GM12874 (cell line): ENCODE measurements at regions not wholly inside any gene's neighbourhood (a gene's known extent, or its start where the extent isn't known, plus 50 kb on each side); places are given as distances from the start of the nearest gene placed in this dataset.

Experiments
- TF ChIP-seq, protein P1 (sequence below): IDR thresholded peaks from 2 replicates; pipeline ENCODE4 v1.5.1; 2011; ENCODE audit warnings: low read depth, mild to moderate bottlenecking, control low read depth, low read length, moderate library complexity; ENCODE audit not compliant: insufficient read depth

DNA sequence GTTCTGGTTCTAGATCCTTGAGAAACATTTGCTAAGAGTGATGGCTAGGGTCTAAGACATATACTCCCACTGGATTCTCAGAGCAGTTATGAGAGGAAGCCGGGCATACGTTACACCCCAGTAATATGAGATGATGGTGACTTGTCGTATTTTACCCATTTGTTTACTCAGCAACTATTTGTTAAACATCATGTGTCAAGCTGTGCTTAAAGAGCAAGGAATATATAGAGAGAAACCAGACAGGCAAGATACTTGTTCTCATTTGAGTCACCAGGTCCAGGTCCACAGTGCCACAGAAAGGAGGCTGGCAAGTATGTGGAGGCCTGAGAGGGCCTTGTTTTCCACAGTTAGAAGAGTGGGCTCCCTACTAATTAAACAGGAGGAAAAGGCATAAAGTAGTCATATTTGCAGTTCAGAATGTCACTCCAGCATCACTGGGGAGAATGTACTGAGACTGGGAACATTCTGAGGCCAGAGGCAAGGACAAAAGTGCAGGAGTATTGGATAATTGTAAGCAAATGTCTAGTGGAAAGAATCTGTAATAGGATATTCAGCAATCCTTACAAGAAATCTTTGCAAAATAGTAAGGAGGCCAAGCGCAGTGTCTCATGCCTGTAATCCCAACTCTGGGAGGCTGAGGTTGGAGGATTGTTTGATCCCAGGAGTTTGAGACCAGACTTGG lies 142.2 kb downstream of the IRS2 start:
- TF ChIP-seq, protein P1, sequence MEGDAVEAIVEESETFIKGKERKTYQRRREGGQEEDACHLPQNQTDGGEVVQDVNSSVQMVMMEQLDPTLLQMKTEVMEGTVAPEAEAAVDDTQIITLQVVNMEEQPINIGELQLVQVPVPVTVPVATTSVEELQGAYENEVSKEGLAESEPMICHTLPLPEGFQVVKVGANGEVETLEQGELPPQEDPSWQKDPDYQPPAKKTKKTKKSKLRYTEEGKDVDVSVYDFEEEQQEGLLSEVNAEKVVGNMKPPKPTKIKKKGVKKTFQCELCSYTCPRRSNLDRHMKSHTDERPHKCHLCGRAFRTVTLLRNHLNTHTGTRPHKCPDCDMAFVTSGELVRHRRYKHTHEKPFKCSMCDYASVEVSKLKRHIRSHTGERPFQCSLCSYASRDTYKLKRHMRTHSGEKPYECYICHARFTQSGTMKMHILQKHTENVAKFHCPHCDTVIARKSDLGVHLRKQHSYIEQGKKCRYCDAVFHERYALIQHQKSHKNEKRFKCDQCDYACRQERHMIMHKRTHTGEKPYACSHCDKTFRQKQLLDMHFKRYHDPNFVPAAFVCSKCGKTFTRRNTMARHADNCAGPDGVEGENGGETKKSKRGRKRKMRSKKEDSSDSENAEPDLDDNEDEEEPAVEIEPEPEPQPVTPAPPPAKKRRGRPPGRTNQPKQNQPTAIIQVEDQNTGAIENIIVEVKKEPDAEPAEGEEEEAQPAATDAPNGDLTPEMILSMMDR, result no peak

DNA sequence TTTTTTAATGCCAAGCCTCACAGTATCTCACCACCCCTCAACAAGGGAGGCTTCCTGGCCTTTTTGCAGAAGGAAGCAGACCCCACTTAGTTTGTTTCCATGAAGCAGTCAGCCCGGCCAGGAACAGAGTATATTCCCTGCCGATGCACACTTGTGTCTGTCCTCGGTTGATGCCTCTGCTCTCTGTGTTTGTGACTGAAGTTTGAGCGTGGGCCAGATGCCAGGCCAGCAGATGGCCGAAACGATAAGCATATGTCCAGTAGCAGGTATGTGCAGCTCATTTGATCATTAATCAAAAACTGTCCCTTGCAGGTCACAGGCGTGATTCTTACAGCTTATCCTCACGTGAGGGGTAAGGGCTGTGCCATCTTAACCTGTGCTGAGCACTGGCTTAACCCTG lies 144.0 kb downstream of the IRS2 start:
- TF ChIP-seq, protein P1, result no peak

DNA sequence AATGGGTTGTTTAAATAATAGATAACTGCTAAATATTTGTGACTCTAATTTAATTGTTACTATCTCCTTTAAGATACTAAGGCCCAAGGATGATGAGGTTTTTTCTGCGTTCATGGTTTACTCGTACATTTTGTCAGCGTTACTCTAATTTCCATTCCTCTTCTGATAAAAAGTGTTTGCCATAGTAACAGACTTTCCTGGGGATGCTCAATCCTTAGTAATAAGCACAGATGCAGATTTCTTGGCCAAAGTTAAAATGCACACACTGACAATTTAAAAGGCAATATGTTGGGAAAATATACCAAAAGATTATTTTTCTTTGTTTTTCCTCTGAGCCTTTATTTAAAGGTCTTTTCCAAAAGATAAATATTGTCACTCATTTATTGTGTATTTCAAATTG lies 149.6 kb downstream of the IRS2 start:
- TF ChIP-seq, protein P1, result no peak

DNA sequence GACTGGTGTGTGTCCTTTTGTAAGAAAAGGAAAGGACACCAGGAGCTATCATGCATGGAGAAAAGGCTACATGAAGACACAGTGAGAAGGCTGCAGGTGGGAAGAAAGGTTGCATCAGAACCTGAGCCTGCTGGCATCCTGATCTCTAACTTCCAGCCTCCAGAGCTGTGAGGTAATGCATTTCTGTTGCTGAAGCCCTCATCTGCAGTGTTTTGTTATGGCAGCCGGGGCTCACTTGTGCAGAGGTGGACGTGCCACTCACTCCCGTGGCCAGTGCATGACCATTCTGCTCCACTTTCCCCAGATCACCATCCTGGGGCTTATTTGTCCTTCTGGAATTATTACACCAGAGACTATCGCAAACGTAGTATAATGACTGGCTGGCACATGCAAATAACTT lies 155.3 kb downstream of the IRS2 start:
- TF ChIP-seq, protein P1, result no peak

DNA sequence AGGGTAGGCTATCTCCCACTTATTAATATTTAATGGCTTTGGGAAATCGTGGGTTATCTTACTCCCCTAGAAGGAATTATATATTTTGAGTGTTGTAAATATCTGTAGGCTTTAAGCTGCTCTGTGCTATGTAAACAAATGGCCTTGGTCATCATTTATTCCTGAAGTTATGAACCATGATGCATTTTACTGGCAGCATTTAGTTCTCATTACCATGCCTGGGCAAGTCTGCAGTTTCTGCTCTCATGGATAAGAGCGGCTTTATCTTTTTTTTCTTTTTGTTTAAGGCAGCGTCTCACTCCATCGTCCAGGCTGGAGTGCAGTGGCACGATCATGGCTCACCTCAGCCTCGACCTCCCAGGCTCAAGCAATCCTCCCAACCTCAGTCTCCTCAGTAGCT lies 156.1 kb downstream of the IRS2 start:
- TF ChIP-seq, protein P1, result no peak

DNA sequence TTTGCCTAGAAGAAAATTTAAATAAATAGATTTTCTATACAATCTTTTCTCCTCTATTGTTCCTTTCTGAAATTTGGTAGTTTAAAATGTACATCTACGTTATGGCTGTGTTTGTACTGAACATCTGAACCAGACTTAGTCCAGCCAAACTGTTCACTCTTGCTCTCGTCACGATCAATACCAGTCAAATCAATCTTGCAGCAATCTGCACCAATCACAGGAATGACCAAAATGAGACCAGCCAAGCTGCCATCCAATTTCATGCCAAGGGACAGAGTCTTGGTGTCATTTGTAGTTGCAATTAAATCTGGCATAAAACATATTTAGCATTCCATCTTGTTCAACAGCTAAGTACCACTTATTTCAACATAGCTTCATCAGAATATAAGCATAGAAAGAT lies 156.6 kb downstream of the IRS2 start:
- TF ChIP-seq, protein P1, result no peak

DNA sequence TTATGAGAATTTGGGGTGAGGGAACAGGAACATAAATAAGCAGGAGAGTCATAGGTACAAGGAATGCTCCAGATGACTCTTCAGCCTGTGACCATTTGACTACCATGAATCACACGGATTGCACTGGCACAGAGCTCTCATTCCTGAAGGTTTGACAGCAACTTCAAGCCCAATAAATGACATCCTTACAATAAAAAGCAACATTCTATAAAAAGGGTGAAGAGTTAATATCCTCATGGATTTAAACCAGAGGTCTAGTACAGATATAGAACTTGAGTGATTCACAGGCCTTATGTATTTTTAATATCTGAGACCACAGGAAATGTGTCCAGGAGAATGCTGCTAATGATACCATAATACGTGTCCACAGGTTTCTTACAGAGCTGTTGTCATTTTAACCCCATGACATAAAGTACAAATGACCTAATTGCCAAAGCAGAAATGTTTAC lies 158.1 kb downstream of the IRS2 start:
- TF ChIP-seq, protein P1, result no peak

DNA sequence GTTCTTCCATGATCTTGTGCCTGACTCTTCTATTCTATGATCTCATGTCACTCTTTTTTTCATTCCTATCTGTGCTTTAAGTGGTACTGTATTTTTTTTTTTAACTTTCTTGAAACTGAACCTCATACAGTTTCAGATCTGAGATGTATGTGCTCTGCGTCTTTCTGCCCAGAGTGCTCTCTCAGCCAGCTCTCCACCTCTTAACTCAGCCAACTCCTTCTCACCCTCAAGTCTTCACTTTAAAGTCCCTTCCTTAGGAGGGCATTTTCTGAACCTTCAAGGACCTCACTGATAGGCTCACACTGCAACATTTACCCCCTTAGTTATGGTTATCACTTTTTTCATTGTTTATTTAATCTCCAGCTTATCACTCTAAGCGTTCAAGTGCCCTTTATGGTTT lies 158.7 kb downstream of the IRS2 start:
- TF ChIP-seq, protein P1, result no peak
